ENCODE measurements at regions not wholly inside any gene's neighbourhood (a gene's known extent, or its start where the extent isn't known, plus 50 kb on each side); places are given as distances from the start of the nearest gene placed in this dataset.

- no peak for TF ChIP-seq CTCF (conservative IDR thresholded peaks at IDR 0.05; ENCODE audit: low read depth, low read length)
- TF ChIP-seq EZH2 (IDR thresholded peaks at IDR 0.05; ENCODE audit: borderline replicate concordance, low read depth, low read length, poor library complexity, severe bottlenecking): no peak
Measured at GRCh38 chr6:78515271-78515670, 352.1 kb upstream of the IRAK1BP1 start.
